Psoas muscle (tissue), 7 donors: ENCODE measurements at regions not wholly inside any gene's neighbourhood (a gene's known extent, or its start where the extent isn't known, plus 50 kb on each side); places are given as distances from the start of the nearest gene placed in this dataset.

ENCODE experiments used
- ATAC-seq, 4 donors: fragments of 200-7000 bp; cut with Tn5 transposase; one replicate each; pipeline ENCODE4 v1.9.1; 2020; ENCODE audit warnings: moderate library complexity in 3 of 4, mild to moderate bottlenecking in 2 of 4
- DNase-seq, 2 donors: peaks; one replicate each; pipeline ENCODE4 v3.0.0-alpha.2; 2020
- H3K27ac ChIP-seq: fragments of 200-600 bp; one replicate; pipeline ENCODE4 v1.8.0; 2022
- H3K27me3 ChIP-seq, 3 donors: fragments of 200-600 bp in 1 of 3; one replicate each; pipeline versions ENCODE4 v1.6.1 to v1.8.0; 2013 to 2022; ENCODE audit warnings: low read length in 2 of 3, mild to moderate bottlenecking in 2 of 3, moderate library complexity in 1 of 3; ENCODE audit not compliant: insufficient read depth in 3 of 3
- H3K36me3 ChIP-seq, 2 donors: fragments of 200-600 bp in 1 of 2; one replicate each; pipeline versions ENCODE4 v1.6.1 to v1.8.0; 2013 to 2022; ENCODE audit warnings: low read depth in 1 of 2, mild to moderate bottlenecking in 1 of 2, moderate library complexity in 1 of 2; ENCODE audit not compliant: insufficient read depth in 1 of 2
- H3K4me1 ChIP-seq: fragments of 200-600 bp; one replicate; pipeline ENCODE4 v1.8.0; 2022
- H3K4me3 ChIP-seq: fragments of 200-600 bp; one replicate; pipeline ENCODE4 v1.8.0; 2022; ENCODE audit warnings: mild to moderate bottlenecking
- H3K9me3 ChIP-seq: fragments of 200-600 bp; one replicate; pipeline ENCODE4 v1.8.0; 2022
- CTCF ChIP-seq: fragments of 200-600 bp; IDR thresholded peaks from one replicate; pipeline ENCODE4 v1.8.0; 2022; ENCODE audit warnings: antibody characterized with exemption
- WGBS, 3 donors: extraction: QIAGEN DNeasy Blood & Tissue Kit; methylation state at CpG; one replicate each; pipeline versions ENCODE4 v1.1.6 to v1.1.7; 2013; 5-methylcytosine and 5-hydroxymethylcytosine counted together
- intact Hi-C, 2 donors: fragments of 100-400 bp; cut with DNase I; formaldehyde crosslinking; loops; one replicate each; pipeline versions ENCODE4 v1.11.0 to v1.14.2; 2022
- donor health status: healthy with polysubstance abuse.
- donor health status: DM: no; HTN: no; CAD: no; lungs with moderate emphysema.
- donor health status: Bipolar disorder and iron deficiency.
- donor health status: healthy.
- donor health status: DM: yes; HTN: yes; CAD: no.
- donor health status: DM: no; HTN: no; CAD: no.
- donor health status: DM: yes; HTN: yes; CAD: no.

GRCh38 chr13:44149821-44150220, 223.8 kb upstream of the SERP2 start:
- H3K27me3 ChIP-seq = no peaks in the 10 kb centered on the region
- WGBS, 3 donors = 72 to 97% (median 78%) methylated on average over 4 of the region's 4 CpGs
- no peaks in the 10 kb centered on the region for H3K36me3 ChIP-seq
- ATAC-seq (no peak), DNase-seq (no peak)
- H3K4me3 ChIP-seq = no peak overlapping the region
- peaks cover 28% of the 10 kb centered on the region for H3K4me1 ChIP-seq
- H3K27ac ChIP-seq = peak overlapping the region; percentile 42
- intact Hi-C loops = loop anchor here in 1 of 2 donors (10.0 kb wide), 1 partner anchor 85 kb away; no protein-coding TSS in a partner anchor
- no peak for TF ChIP-seq CTCF
- no peaks in the 10 kb centered on the region for H3K9me3 ChIP-seq

GRCh38 chr13:44151474-44151873, 222.2 kb upstream of the SERP2 start:
- H3K27me3 ChIP-seq = no peaks in the 10 kb centered on the region
- no peak overlapping the region for H3K4me3 ChIP-seq
- intact Hi-C loops = loop anchor here in 1 of 2 donors (10.0 kb wide), 1 partner anchor 83 kb away; no protein-coding TSS in a partner anchor
- ATAC-seq (peak; percentile 77 to 88 (median 82)), DNase-seq (peak; percentile 26 to 77)
- no peaks in the 10 kb centered on the region for H3K36me3 ChIP-seq
- H3K4me1 ChIP-seq = peaks cover 45% of the 10 kb centered on the region
- H3K9me3 ChIP-seq = no peaks in the 10 kb centered on the region
- no peak for TF ChIP-seq CTCF
- peak overlapping the region; percentile 78 for H3K27ac ChIP-seq
- 14 to 35% (median 24%) methylated on average over 2 of the region's 2 CpGs for WGBS, 3 donors

- Histone ChIP-seq H3K27me3 (no peaks in the 10 kb centered on the region), H3K36me3 (no peaks in the 10 kb centered on the region), H3K4me3 (no peak overlapping the region), H3K27ac (peak overlapping the region; percentile 4), H3K9me3 (no peaks in the 10 kb centered on the region), H3K4me1 (peaks cover 59% of the 10 kb centered on the region)
- no peak for TF ChIP-seq CTCF
- intact Hi-C loops = loop anchor here in 1 of 2 donors (10.0 kb wide), 1 partner anchor 81 kb away; no protein-coding TSS in a partner anchor
- no peak for DNase-seq
- no peak for ATAC-seq
- 91 to 98% (median 92%) methylated on average over 4 of the region's 4 CpGs for WGBS, 3 donors
Observed at GRCh38 chr13:44153496-44153895, 220.1 kb upstream of the SERP2 start.

DNA sequence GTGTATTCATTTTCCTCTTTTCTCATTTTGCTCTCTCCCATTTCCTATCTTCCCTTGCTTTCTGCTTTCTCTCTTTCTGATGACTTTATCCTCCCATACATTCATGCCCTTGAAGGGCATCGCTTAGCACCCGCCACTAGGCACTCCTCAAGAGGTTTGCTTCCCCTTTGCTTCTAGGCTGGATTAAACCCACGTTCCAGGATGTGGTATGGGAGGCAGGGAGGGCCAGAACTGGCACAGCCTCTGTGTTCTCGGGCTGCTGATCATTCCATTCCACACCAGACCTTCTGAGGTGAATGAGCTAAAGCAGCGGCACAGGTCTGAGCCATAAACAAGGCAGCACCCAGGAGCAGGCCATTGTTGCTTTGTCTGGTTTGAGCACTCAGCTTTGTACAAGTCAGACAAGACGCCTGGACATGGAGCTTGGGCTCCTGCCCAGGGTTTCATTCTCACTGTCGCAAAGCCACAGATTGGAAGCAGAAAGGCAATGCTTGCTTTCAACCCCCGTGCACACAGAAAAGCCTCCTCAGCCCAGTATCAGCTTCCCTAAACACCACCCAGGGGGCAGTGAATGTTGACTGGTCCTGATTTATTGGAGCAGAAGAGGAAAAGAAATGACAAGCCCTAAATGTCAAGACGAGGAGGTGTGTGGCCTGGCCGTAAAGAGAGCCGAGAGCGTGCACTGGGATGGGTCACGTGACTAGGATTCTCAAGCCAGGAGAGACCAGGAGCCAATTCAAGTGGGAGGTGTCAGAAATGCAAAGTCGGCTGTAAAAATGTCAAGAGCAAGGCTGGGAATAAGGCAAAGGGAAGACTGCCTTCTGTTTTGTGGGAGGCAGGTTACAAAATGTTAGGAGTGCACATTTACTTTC, 218.0 kb upstream of the SERP2 start:
- no peaks in the 10 kb centered on the region for H3K36me3 ChIP-seq
- no peaks in the 10 kb centered on the region for H3K27me3 ChIP-seq
- peaks cover 77% of the 10 kb centered on the region for H3K4me1 ChIP-seq
- ATAC-seq = peak; percentile 24 to 49 (median 32)
- intact Hi-C loops = loop anchor here in 1 of 2 donors (10.0 kb wide), 1 partner anchor 79 kb away; no protein-coding TSS in a partner anchor
- 14 to 24% (median 19%) methylated on average over 14 of the region's 14 CpGs for WGBS, 3 donors
- peak overlapping the region; percentile 57 for H3K4me3 ChIP-seq
- no peaks in the 10 kb centered on the region for H3K9me3 ChIP-seq
- DNase-seq = peak; percentile 47 to 70
- peak overlapping the region; percentile 87 for H3K27ac ChIP-seq
- TF ChIP-seq CTCF = no peak
